Activated naive CD8-positive, alpha-beta T cell treated with anti-CD3 and anti-CD28 coated beads, Interleukin-2, amount 10 ng/mL, durations not matched to agents 7 days and 5 days (primary cell): ENCODE measurements at regions not wholly inside any gene's neighbourhood (a gene's known extent, or its start where the extent isn't known, plus 50 kb on each side); places are given as distances from the start of the nearest gene placed in this dataset.

ENCODE experiments used
- ATAC-seq: fragments of 150-1000 bp; cut with Tn5 transposase; one replicate; pipeline ENCODE4 v1.10.0; 2021; ENCODE audit warnings: low read depth, moderate library complexity
- POLR2A ChIA-PET: fragments of 350-600 bp; sonication (Branson Sonifier 250); formaldehyde crosslinking; loops from one replicate; lab custom pipeline; 2021; ENCODE audit warnings: antibody characterized with exemption; lab: Charles Lee
- DNase-seq: peaks from one replicate; pipeline ENCODE4 v3.0.0; 2021
- H3K27ac Mint-ChIP-seq: one replicate; pipeline ENCODE4 v1.8.0; 2022; ENCODE audit warnings: mild to moderate bottlenecking, mixed read lengths
- H3K27me3 Mint-ChIP-seq: one replicate; pipeline ENCODE4 v1.8.0; 2022; ENCODE audit warnings: mild to moderate bottlenecking, moderate library complexity, mixed read lengths
- H3K36me3 Mint-ChIP-seq: one replicate; pipeline ENCODE4 v1.8.0; 2021; ENCODE audit warnings: mild to moderate bottlenecking, mixed read lengths
- H3K4me1 Mint-ChIP-seq: one replicate; pipeline ENCODE4 v1.8.0; 2021; ENCODE audit warnings: mixed read lengths
- H3K4me3 Mint-ChIP-seq: one replicate; pipeline ENCODE4 v1.8.0; 2022; ENCODE audit warnings: mild to moderate bottlenecking, moderate library complexity, mixed read lengths
- H3K9me3 Mint-ChIP-seq: one replicate; pipeline ENCODE4 v1.8.0; 2021; ENCODE audit warnings: mixed read lengths

DNA sequence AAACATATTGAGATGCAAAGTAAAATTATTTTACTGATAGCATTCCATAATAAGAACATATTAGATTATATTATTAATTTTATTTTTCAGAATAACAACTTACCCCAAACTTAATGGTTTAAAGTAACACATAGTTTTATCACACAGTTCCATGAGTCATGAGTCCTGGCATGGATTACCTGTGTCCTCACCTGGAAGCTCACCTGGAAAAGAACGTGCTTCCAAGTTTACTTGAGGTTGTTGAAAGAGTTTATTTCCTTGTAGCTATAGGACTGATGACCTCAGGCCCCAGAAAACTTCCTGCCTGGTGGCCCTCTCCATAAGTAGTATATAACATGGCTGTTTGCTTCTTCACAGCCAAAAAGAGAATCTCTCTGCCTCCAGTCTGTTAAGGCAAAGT, 254.6 kb downstream of the TFEC start:
- no peak for ATAC-seq
- Mint-ChIP-seq H3K9me3 (no peaks in the 10 kb centered on the region), H3K27ac (no peak overlapping the region), H3K4me3 (no peak overlapping the region), H3K4me1 (no peaks in the 10 kb centered on the region), H3K36me3 (no peaks in the 10 kb centered on the region), H3K27me3 (no peaks in the 10 kb centered on the region)
- POLR2A ChIA-PET, result no interaction called here
- DNase-seq, result no peak

DNA sequence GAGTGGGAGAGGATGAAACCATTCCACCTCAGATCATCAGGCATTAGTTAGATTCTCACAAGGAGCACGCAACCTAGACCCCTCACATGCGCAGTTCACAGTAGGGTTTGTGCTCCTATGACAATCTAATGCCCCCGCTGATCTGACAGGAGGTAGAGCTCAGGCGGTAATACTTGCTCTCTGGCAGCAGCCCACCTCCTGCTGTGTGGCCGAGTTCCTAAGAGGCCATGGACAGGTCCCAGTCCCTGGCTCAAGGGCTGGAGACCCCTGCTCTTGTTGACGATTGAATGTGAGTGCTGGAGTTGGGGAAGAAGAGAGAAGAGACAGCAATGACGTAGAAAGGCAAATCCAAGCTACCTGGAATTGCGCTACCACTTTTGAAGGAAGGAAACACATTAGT, 267.2 kb downstream of the TFEC start:
- Mint-ChIP-seq H3K36me3 (no peaks in the 10 kb centered on the region), H3K9me3 (no peaks in the 10 kb centered on the region), H3K4me3 (no peak overlapping the region), H3K27ac (no peak overlapping the region), H3K27me3 (no peaks in the 10 kb centered on the region), H3K4me1 (no peaks in the 10 kb centered on the region)
- DNase-seq, result no peak
- POLR2A ChIA-PET, result no interaction called here
- no peak for ATAC-seq

DNA sequence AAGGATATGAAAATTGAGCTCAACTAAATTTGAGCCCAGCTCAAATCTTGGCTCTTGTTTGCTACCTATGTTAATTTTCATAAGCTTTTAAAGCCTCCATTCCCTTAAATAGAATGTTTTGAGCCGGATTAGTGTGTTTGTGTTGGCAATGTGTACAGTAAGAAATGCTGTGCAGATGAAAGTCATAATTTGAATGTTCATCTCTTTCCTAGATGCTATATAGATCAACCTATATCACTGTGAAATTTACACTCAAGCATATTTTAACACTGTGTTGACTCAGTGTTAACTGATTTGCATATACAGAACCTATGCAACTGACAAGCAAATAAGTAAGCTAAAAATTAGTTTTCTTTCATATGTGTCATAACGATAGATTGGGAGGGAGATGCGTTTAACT, 272.5 kb downstream of the TFEC start:
- no peaks in the 10 kb centered on the region for H3K9me3 Mint-ChIP-seq
- H3K4me1 Mint-ChIP-seq, result no peaks in the 10 kb centered on the region
- POLR2A ChIA-PET, result no interaction called here
- no peak overlapping the region for H3K4me3 Mint-ChIP-seq
- no peaks in the 10 kb centered on the region for H3K27me3 Mint-ChIP-seq
- no peak overlapping the region for H3K27ac Mint-ChIP-seq
- ATAC-seq (no peak), DNase-seq (no peak)
- no peaks in the 10 kb centered on the region for H3K36me3 Mint-ChIP-seq

DNA sequence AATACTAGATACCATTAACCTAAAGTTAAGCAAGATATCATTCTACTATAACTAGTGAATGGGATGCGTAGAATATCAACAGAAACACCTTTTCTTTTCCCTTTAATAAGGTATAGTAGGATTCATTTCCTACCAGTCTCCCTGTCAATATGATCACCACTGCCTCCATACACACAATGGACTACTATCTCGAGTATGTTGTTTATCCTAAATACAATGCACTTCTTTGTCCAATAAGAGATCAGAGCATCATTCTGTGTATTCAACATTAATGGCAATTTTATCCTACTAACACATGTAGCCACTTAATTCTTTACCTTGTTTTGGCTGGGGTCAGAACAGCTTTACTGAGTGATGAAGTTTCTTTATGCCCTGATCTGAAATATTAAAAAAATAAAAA, 276.3 kb downstream of the TFEC start:
- Mint-ChIP-seq H3K9me3 (no peaks in the 10 kb centered on the region), H3K4me1 (no peaks in the 10 kb centered on the region), H3K27ac (no peak overlapping the region), H3K4me3 (no peak overlapping the region), H3K27me3 (no peaks in the 10 kb centered on the region), H3K36me3 (no peaks in the 10 kb centered on the region)
- ATAC-seq, result no peak
- POLR2A ChIA-PET, result no interaction called here
- DNase-seq, result no peak

DNA sequence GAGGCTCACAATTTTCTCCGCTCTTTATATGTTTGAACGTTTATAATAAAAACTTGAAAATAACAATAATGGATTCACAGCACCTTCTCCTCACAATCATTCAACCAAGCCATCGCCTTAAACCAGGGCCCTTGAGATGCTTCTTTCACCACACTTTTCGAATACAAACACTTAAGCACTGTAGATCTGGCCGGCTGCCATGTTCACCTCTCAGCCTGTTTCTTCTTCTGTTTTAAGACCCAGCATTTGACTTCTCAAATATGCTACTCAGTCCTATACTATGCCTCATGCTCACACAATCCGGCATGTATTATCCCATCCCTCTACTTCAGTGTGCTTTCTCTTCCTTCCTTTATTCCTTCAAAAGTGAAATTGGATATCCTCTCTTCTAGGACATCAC, 280.6 kb downstream of the TFEC start:
- H3K4me1 Mint-ChIP-seq, result no peaks in the 10 kb centered on the region
- H3K27me3 Mint-ChIP-seq, result no peaks in the 10 kb centered on the region
- POLR2A ChIA-PET, result no interaction called here
- H3K9me3 Mint-ChIP-seq, result no peaks in the 10 kb centered on the region
- ATAC-seq (no peak), DNase-seq (no peak)
- no peak overlapping the region for H3K27ac Mint-ChIP-seq
- H3K4me3 Mint-ChIP-seq, result no peak overlapping the region
- H3K36me3 Mint-ChIP-seq, result no peaks in the 10 kb centered on the region

DNA sequence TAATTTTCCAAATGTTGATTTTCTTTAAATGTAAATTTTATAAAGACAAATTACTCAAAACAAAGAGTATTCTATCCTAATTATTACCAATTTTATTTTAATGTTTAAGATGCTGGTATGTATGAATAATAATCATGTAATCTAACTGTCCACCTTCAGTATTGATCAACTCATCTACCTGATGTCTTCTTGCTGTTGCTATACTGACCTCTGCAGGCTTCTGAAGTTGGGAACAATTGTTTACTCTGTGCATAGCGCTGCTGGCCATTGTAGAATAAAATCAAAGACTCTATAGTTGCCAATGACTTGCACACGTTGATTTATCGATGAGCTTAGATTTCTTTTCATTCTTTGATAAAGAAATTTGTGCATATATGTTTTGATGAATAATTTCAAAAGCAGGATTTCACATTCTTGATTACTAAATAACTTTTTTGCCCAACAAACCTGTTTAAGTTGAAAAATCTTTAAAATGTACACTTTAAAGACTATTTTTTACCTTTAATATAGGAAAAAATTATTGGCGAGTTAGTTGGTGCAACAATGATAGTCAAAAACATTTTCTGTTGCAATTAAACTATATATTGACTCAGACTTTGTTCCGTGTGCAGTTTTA, 282.3 kb downstream of the TFEC start:
- ATAC-seq (no peak), DNase-seq (no peak)
- Mint-ChIP-seq H3K4me3 (no peak overlapping the region), H3K27ac (no peak overlapping the region), H3K4me1 (no peaks in the 10 kb centered on the region), H3K9me3 (no peaks in the 10 kb centered on the region), H3K27me3 (no peaks in the 10 kb centered on the region), H3K36me3 (no peaks in the 10 kb centered on the region)
- POLR2A ChIA-PET, result no interaction called here

DNA sequence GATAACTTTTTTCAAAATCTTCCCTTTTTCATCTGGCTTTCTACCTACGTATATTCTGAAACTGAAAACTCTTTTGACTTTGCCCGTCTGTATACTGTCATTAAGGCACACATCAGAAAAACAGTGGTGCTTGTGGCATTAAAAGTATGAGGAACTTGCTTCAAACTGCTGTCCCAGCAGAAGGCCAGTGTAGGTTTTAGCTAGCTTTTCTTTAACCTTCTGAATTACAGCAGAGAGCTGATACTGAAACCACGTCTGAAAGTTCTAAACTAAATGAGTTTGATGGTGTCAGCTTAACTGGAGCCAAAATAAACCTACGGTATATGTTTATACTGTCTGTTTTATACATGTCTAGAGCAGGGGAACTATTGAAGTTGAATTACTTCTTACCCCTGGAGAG, 283.4 kb downstream of the TFEC start:
- POLR2A ChIA-PET, result no interaction called here

DNA sequence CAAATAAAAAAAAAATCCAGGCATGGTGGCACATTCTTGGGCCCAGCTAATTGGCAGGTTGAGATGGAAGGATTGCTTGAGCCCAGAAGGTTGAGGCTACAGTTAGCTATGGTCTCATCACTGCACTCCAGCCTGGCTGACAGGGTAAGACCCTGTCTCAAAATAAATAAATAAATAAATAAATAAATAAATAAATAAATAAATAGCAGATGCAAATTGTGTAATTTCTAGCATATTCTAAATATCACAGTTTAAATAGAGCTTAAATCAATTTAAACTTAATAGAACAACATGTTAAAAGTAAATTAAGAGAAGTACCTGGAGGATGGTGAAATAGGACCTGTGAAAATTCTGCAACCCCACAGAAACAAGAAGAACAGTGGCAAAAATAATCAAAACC, 290.5 kb downstream of the TFEC start:
- ATAC-seq (no peak), DNase-seq (no peak)
- Mint-ChIP-seq H3K36me3 (no peaks in the 10 kb centered on the region), H3K9me3 (no peaks in the 10 kb centered on the region), H3K4me3 (no peak overlapping the region), H3K27ac (no peak overlapping the region), H3K27me3 (no peaks in the 10 kb centered on the region), H3K4me1 (no peaks in the 10 kb centered on the region)
- POLR2A ChIA-PET, result no interaction called here

More for the DNA sequence above, 283.4 kb downstream of the TFEC start:
- no peak for DNase-seq
- Mint-ChIP-seq H3K36me3 (no peaks in the 10 kb centered on the region), H3K9me3 (no peaks in the 10 kb centered on the region), H3K27me3 (no peaks in the 10 kb centered on the region), H3K27ac (no peak overlapping the region), H3K4me3 (no peak overlapping the region), H3K4me1 (no peaks in the 10 kb centered on the region)
- ATAC-seq, result no peak

DNA sequence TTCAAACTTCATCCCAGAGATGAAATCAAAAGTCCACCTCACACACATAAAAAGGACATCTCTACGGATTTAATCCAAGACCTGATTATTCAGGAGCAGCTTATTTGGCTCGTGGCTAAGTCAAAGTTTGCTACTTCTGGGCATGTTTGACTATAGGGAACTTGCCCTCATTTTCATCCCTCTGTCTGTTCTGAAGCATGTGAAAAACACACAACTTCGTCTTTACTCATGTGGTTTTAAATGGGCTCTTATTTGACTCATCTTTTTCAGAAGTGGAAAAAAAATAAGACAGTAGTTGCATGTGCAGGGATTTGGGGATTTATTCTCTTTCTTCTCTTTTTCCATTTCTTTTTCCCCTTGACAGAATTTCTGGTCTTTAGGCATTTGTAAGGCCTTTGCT, 295.9 kb downstream of the TFEC start:
- ATAC-seq (no peak), DNase-seq (no peak)
- Mint-ChIP-seq H3K4me1 (no peaks in the 10 kb centered on the region), H3K4me3 (no peak overlapping the region), H3K27ac (no peak overlapping the region), H3K9me3 (no peaks in the 10 kb centered on the region), H3K27me3 (no peaks in the 10 kb centered on the region), H3K36me3 (no peaks in the 10 kb centered on the region)
- POLR2A ChIA-PET, result no interaction called here

DNA sequence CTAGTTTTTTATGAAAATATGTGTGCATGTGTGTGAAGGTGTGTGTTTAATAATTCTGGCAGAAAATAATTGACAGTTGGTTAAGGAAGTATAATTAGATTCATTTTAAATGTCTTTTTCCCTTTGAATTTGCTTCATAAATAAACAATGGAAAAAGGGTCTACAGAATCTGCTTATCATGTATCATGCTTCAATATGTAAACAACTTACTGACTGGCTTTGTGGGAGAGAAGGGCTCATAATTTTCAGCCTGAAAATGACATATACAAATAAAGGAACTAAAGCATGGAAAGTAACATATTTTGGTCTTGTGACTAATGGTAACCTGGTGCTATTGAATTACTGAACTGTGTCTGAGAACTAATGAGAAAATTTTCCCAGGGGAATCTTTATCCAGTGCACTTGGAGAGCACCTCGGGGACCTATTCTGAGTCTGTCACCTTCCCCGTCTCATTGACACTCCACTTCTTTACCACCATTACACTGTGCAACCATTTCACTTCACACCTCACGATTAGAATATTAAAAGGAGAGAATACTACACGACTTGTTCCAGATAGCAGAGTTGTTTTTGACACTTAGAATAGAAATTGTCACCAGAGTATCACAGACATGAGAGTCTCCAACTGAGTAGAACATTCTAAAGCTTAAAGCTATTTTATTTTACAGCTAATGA, 298.6 kb downstream of the TFEC start:
- DNase-seq (no peak), ATAC-seq (no peak)
- no peaks in the 10 kb centered on the region for H3K9me3 Mint-ChIP-seq
- H3K4me1 Mint-ChIP-seq, result no peaks in the 10 kb centered on the region
- no peaks in the 10 kb centered on the region for H3K36me3 Mint-ChIP-seq
- H3K27ac Mint-ChIP-seq, result no peak overlapping the region
- no peak overlapping the region for H3K4me3 Mint-ChIP-seq
- POLR2A ChIA-PET, result no interaction called here
- H3K27me3 Mint-ChIP-seq, result no peaks in the 10 kb centered on the region

DNA sequence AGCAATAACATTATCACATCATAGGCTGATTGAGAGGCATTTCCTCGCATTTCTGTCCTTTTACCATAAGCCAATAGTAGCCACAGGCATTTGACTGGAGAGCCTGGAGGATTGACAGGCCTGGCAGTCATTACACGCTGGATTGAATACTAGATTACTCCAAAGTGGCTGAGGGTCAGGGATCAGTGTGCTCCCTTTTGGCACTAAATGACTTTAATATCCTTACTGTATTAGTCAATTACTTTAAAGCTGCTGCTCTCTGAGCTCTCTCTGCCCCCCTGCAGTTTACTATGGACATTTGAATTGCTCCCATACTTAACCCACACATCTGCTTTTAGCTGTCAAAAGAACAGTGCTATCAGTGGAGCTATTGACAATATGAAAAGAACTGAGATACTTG, 302.0 kb downstream of the TFEC start:
- ATAC-seq, result no peak
- POLR2A ChIA-PET, result no interaction called here
- Mint-ChIP-seq H3K4me1 (no peaks in the 10 kb centered on the region), H3K27me3 (no peaks in the 10 kb centered on the region), H3K27ac (no peak overlapping the region), H3K36me3 (no peaks in the 10 kb centered on the region), H3K4me3 (no peak overlapping the region), H3K9me3 (no peaks in the 10 kb centered on the region)
- no peak for DNase-seq

DNA sequence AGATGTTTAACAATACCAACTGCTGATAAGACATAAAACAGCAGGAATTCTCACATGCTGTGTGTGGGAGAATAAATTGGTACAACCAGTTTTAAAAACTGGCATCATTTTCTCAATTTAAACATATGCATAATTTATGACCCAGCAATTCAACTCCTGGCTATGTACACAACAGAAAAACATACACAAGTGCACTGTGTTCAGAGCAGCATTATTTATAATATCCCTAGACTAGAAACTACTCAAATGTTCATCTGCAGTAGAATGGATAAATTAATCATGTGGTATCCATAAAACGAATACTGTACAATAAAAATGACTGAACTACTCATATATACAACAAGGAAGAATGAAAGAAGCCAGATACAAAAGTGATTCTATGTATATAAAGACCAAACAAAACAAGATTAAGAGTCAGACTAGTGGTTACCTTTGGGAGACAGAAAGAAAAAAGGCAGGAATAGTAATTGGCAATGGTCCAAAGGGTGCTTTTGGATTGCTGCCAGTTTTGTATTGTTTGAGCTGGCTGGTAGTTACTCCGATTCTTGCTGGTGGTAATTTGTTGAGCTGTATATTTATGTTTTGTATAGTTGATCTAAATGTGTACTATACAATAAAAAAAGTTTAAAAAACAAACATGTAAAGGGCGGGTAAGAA, 306.0 kb downstream of the TFEC start:
- no peaks in the 10 kb centered on the region for H3K4me1 Mint-ChIP-seq
- H3K4me3 Mint-ChIP-seq, result no peak overlapping the region
- POLR2A ChIA-PET, result no interaction called here
- no peaks in the 10 kb centered on the region for H3K36me3 Mint-ChIP-seq
- H3K9me3 Mint-ChIP-seq, result no peaks in the 10 kb centered on the region
- H3K27ac Mint-ChIP-seq, result no peak overlapping the region
- H3K27me3 Mint-ChIP-seq, result no peaks in the 10 kb centered on the region
- DNase-seq, result no peak
- ATAC-seq, result no peak

DNA sequence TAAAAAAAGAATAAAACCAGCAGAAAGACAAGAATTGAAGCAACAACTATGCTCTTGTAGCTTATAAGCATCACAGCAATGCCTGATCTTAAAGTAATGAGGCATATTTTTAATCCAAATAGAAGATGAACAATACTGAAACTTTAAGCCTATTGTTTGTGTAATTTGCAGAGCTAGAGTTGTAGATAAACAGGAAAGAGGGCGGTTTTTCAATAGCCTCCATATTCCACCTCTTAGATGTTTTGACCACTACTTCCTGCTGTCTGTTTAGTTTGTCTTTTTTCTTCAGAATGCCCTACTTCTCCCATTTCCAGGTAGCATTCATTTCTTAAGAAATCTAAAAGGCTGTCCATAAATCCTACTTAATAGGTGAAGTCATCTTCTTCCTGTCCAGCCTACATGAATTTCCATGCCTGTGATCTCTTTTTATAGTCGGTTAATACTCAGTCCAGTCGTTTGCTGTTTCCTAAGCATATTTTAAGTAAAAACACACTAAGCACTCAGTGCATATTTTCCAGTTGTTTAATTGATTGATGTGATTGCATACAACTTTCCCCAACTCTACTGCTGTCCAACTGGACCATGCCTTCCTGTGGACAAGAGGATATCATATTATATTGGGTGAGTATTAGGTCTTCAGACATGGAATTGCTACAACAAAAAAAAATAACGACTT, 308.1 kb downstream of the TFEC start:
- DNase-seq (no peak), ATAC-seq (no peak)
- H3K4me3 Mint-ChIP-seq, result no peak overlapping the region
- no peaks in the 10 kb centered on the region for H3K36me3 Mint-ChIP-seq
- no peaks in the 10 kb centered on the region for H3K27me3 Mint-ChIP-seq
- no peak overlapping the region for H3K27ac Mint-ChIP-seq
- no peaks in the 10 kb centered on the region for H3K9me3 Mint-ChIP-seq
- H3K4me1 Mint-ChIP-seq, result no peaks in the 10 kb centered on the region
- POLR2A ChIA-PET, result no interaction called here
